A673 (cell line): ENCODE measurements at regions not wholly inside any gene's neighbourhood (a gene's known extent, or its start where the extent isn't known, plus 50 kb on each side); places are given as distances from the start of the nearest gene placed in this dataset.

ENCODE experiments used
- EZH2 ChIP-seq: fragments of 200-600 bp; sonication (generic); IDR thresholded peaks from 2 replicates; pipeline ENCODE4 v1.6.1; 2017; ENCODE audit warnings: borderline replicate concordance, low read depth, mild to moderate bottlenecking, mixed read lengths, antibody characterized with exemption, low read length; ENCODE audit not compliant: poor library complexity, severe bottlenecking
- TF ChIP-seq, protein P1 (sequence below): fragments of 300-800, 200-600 bp; sonication (generic); conservative IDR thresholded peaks from 2 replicates; pipeline ENCODE4 v1.5.1; 2017; ENCODE audit warnings: low read depth, mild to moderate bottlenecking, antibody characterized with exemption, low read length, moderate library complexity, mixed read lengths

DNA sequence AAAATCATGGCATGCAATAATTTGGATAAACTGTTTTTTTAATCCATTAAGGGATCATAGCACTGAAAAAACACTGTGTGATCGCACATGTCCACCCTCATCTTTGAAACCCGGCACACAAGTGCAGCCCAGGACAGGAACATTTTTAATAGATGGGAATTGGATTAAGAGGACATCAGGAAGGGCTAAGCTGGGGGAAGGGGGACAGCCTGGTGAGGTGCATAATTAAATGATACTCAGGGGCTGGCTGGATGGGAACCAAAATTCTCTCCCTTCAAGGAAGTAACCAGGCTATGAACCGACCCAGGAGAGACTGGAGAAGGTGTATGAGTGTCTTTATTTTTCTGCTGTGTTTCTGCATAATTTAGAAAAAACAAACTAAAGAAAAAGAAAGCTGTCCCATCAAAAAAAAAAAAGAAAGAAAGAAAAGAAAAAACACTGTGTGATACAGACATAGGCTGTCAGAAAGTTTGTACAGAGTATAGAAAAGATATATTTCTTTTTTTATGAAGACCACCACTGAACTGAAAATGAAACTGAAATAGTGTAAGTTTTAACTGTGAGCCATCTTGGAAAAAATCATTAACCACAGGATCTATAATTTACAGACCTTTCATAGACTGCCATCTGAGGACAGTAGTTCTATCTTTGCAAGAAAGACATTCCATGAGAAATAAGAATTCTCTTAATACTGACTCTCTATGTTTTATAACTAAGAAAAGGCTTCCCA lies 75.1 kb upstream of the SLC38A4 start:
- TF ChIP-seq, protein P1, sequence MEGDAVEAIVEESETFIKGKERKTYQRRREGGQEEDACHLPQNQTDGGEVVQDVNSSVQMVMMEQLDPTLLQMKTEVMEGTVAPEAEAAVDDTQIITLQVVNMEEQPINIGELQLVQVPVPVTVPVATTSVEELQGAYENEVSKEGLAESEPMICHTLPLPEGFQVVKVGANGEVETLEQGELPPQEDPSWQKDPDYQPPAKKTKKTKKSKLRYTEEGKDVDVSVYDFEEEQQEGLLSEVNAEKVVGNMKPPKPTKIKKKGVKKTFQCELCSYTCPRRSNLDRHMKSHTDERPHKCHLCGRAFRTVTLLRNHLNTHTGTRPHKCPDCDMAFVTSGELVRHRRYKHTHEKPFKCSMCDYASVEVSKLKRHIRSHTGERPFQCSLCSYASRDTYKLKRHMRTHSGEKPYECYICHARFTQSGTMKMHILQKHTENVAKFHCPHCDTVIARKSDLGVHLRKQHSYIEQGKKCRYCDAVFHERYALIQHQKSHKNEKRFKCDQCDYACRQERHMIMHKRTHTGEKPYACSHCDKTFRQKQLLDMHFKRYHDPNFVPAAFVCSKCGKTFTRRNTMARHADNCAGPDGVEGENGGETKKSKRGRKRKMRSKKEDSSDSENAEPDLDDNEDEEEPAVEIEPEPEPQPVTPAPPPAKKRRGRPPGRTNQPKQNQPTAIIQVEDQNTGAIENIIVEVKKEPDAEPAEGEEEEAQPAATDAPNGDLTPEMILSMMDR: no peak
- TF ChIP-seq EZH2: no peak
